GM19324 (cell line): ENCODE measurements at regions not wholly inside any gene's neighbourhood (a gene's known extent, or its start where the extent isn't known, plus 50 kb on each side); places are given as distances from the start of the nearest gene placed in this dataset.
"Not testable (repeated sequence)": the region's sequence is repeated elsewhere in the genome, so short reads cannot be mapped to it uniquely, and the experiment has no call there.

Experiments
- ATAC-seq: cut with Tn5 transposase; IDR thresholded peaks from one replicate; pipeline ENCODE4 v1.9.1; 2021; ENCODE audit warnings: mild to moderate bottlenecking, moderate library complexity; ENCODE audit not compliant: unreplicated experiment, low FRiP score

DNA sequence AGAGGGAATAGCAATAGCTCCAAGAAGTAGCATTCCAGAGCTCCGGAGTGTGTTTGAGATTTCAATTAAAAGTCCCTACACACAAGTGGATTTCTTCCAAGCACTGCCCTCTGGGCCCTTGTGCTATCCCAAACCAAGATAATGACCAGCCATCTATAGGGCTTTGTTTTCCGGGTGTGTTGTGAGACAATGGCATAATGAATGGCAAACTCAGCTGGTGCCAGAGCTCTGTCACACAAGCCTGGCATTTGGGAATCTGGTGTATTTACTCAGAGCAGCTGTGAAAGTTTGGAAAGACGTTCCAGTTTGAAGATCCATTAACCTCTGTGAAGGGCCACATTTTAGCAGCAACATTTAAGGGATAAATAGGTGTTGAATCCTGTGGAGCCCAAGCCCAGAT lies 61.2 kb upstream of the TMTC2 start:
- no peak for ATAC-seq

GRCh38 chr12:82627799-82628198 lies 58.9 kb upstream of the TMTC2 start:
- ATAC-seq, result peak; percentile 83

GRCh38 chr12:82634495-82635258 lies 52.0 kb upstream of the TMTC2 start:
- not testable (repeated sequence) for ATAC-seq

GRCh38 chr12:82635263-82635662 lies 51.4 kb upstream of the TMTC2 start:
- ATAC-seq, result no peak
